Astrocyte of the cerebellum (primary cell): ENCODE measurements at regions not wholly inside any gene's neighbourhood (a gene's known extent, or its start where the extent isn't known, plus 50 kb on each side); places are given as distances from the start of the nearest gene placed in this dataset.
A peak's percentile ranks its signal among the peaks of the same experiment; 100 is the strongest.

Source experiments
- DNase-seq: peaks from one replicate; pipeline ENCODE4 v3.0.0-alpha.2; 2011; ENCODE audit warnings: low read depth
- H3K4me3 ChIP-seq: 2 replicates; pipeline ENCODE4 v1.5.1; 2011; ENCODE audit warnings: mild to moderate bottlenecking, low read depth, low read length, moderate library complexity
- in situ Hi-C: cut with HindIII; loops from 2 replicates; pipeline ENCODE4 v1.10.0; 2017; ENCODE audit warnings: low sequenced_read_pairs
- TF ChIP-seq, protein P1 (sequence below): IDR thresholded peaks from 2 replicates; pipeline ENCODE4 v1.5.1; 2012; ENCODE audit warnings: low read length, low read depth, moderate library complexity, mild to moderate bottlenecking; ENCODE audit errors: missing control alignments

DNA sequence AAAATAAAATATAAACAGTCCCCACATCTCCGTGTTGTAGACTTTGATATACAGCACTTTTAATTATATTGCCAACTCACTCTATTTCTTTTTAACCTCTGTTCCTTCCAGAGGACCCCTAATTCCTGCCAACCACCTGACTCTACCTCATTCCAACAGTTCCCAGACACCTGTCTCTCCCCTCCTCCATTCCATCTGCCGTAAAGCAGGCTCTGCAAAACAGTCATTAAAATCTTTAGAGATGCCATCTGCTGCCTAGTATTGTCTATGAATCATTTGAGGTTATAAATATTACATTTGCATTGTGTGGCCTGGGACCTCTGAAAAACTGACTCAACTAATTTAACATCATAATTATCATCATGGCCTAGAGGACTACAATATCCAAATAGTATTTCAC is 148.8 kb upstream of the DCN start:
- no peak overlapping the region for H3K4me3 ChIP-seq
- DNase-seq: no peak
- TF ChIP-seq, protein P1, sequence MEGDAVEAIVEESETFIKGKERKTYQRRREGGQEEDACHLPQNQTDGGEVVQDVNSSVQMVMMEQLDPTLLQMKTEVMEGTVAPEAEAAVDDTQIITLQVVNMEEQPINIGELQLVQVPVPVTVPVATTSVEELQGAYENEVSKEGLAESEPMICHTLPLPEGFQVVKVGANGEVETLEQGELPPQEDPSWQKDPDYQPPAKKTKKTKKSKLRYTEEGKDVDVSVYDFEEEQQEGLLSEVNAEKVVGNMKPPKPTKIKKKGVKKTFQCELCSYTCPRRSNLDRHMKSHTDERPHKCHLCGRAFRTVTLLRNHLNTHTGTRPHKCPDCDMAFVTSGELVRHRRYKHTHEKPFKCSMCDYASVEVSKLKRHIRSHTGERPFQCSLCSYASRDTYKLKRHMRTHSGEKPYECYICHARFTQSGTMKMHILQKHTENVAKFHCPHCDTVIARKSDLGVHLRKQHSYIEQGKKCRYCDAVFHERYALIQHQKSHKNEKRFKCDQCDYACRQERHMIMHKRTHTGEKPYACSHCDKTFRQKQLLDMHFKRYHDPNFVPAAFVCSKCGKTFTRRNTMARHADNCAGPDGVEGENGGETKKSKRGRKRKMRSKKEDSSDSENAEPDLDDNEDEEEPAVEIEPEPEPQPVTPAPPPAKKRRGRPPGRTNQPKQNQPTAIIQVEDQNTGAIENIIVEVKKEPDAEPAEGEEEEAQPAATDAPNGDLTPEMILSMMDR: no peak
- in situ Hi-C loops: loop anchor here (25.0 kb wide), 1 partner anchor 344 kb away; no protein-coding TSS in a partner anchor

GRCh38 chr12:91328451-91328850 is 145.8 kb upstream of the DCN start:
- in situ Hi-C loops: loop anchor here (25.0 kb wide), 1 partner anchor 341 kb away; no protein-coding TSS in a partner anchor
- no peak overlapping the region for H3K4me3 ChIP-seq
- TF ChIP-seq, protein P1: no peak
- no peak for DNase-seq

- H3K4me3 ChIP-seq: no peak overlapping the region
- DNase-seq: no peak
- in situ Hi-C loops: loop anchor here (25.0 kb wide), 1 partner anchor 341 kb away; no protein-coding TSS in a partner anchor
- TF ChIP-seq, protein P1: no peak
These were observed 145.3 kb upstream of the DCN start for GRCh38 chr12:91327889-91328288.

GRCh38 chr12:91327131-91327530 is 144.5 kb upstream of the DCN start:
- TF ChIP-seq, protein P1: no peak
- no peak overlapping the region for H3K4me3 ChIP-seq
- in situ Hi-C loops: loop anchor here (25.0 kb wide), 1 partner anchor 340 kb away; no protein-coding TSS in a partner anchor
- no peak for DNase-seq

- DNase-seq: peak; percentile 56
- in situ Hi-C loops: loop anchor here (25.0 kb wide), 1 partner anchor 339 kb away; no protein-coding TSS in a partner anchor
- TF ChIP-seq, protein P1: peak; percentile 78
- H3K4me3 ChIP-seq: no peak overlapping the region
These were observed 143.7 kb upstream of the DCN start for GRCh38 chr12:91326058-91327027.

DNA sequence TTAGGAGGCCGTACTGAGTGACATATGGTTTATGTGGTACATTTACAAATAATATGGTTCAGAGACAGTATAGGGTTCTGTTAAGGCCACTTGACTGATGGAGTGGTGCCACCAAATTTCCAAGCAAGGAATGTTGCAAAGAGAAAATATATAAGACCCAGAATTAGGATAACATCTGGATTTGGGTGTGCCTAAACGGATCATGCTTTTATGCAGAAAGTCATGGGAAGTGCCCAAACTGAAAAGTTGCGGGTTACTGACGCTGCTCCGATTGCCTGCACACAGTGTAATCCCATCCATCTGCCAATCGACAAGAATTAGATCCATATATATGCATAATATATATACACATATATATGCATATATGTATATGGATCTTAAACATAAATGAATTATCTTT is 138.4 kb upstream of the DCN start:
- H3K4me3 ChIP-seq: no peak overlapping the region
- no peak for DNase-seq
- TF ChIP-seq, protein P1: no peak
- in situ Hi-C loops: no loop called here
